CD4-positive, CD25-positive, alpha-beta regulatory T cell (primary cell): ENCODE measurements at regions not wholly inside any gene's neighbourhood (a gene's known extent, or its start where the extent isn't known, plus 50 kb on each side); places are given as distances from the start of the nearest gene placed in this dataset.

ENCODE experiments used
- ATAC-seq, 2 donors: fragments of 150-1000 bp; cut with Tn5 transposase; one replicate each; pipeline ENCODE4 v1.10.0; 2021; ENCODE audit warnings: low read depth in 2 of 2, moderate number of reproducible peaks in 2 of 2, moderate library complexity in 1 of 2
- DNase-seq, 3 donors: peaks; one replicate each; pipeline versions ENCODE4 v3.0.0 to v3.0.0-alpha.2; 2012 to 2022; ENCODE audit warnings: mixed read lengths in 1 of 3
- H3K27ac ChIP-seq: one replicate; pipeline ENCODE4 v1.7.0; 2013; ENCODE audit warnings: mild to moderate bottlenecking, low read length; ENCODE audit not compliant: insufficient read depth, poor library complexity, severe bottlenecking
- H3K27me3 ChIP-seq: one replicate; pipeline ENCODE4 v1.7.0; 2013; ENCODE audit warnings: low read length; ENCODE audit not compliant: control insufficient read depth, insufficient read depth
- H3K36me3 ChIP-seq: one replicate; pipeline ENCODE4 v1.7.0; 2013; ENCODE audit warnings: mild to moderate bottlenecking, low read length, moderate library complexity; ENCODE audit not compliant: control insufficient read depth, insufficient read depth
- H3K4me1 ChIP-seq: 2 replicates; pipeline ENCODE4 v1.7.0; 2013; ENCODE audit warnings: mild to moderate bottlenecking, low read length; ENCODE audit not compliant: insufficient read depth, control insufficient read depth, poor library complexity, severe bottlenecking
- H3K4me3 ChIP-seq: one replicate; pipeline ENCODE4 v1.7.0; 2013; ENCODE audit warnings: low read depth, mild to moderate bottlenecking, low read length, moderate library complexity
- H3K9me3 ChIP-seq, 2 experiments: 1 replicate in 1 of 2; 2 replicates in 1 of 2; pipeline ENCODE4 v1.7.0; 2013; ENCODE audit warnings: low read length in 2 of 2, mild to moderate bottlenecking in 1 of 2, moderate library complexity in 1 of 2; ENCODE audit not compliant: control insufficient read depth in 2 of 2
- H3K27ac Mint-ChIP-seq, 3 donors: one replicate each; pipeline ENCODE4 v1.8.0; 2020 to 2022; ENCODE audit warnings: mild to moderate bottlenecking in 3 of 3, mixed read lengths in 3 of 3, moderate library complexity in 2 of 3
- H3K27me3 Mint-ChIP-seq: one replicate; pipeline ENCODE4 v1.8.0; 2022; ENCODE audit warnings: mild to moderate bottlenecking, mixed read lengths
- H3K36me3 Mint-ChIP-seq: one replicate; pipeline ENCODE4 v1.8.0; 2020; ENCODE audit warnings: mixed read lengths
- H3K4me1 Mint-ChIP-seq, 4 donors: one replicate each; pipeline ENCODE4 v1.8.0; 2020 to 2022; ENCODE audit warnings: mixed read lengths in 4 of 4, mild to moderate bottlenecking in 1 of 4
- H3K4me3 Mint-ChIP-seq, 4 donors: one replicate each; pipeline ENCODE4 v1.8.0; 2020 to 2022; ENCODE audit warnings: mild to moderate bottlenecking in 4 of 4, mixed read lengths in 4 of 4, moderate library complexity in 3 of 4
- H3K9me3 Mint-ChIP-seq, 7 donors: one replicate each; pipeline ENCODE4 v1.8.0; 2020 to 2022; ENCODE audit warnings: mixed read lengths in 7 of 7, mild to moderate bottlenecking in 3 of 7, moderate library complexity in 2 of 7

DNA sequence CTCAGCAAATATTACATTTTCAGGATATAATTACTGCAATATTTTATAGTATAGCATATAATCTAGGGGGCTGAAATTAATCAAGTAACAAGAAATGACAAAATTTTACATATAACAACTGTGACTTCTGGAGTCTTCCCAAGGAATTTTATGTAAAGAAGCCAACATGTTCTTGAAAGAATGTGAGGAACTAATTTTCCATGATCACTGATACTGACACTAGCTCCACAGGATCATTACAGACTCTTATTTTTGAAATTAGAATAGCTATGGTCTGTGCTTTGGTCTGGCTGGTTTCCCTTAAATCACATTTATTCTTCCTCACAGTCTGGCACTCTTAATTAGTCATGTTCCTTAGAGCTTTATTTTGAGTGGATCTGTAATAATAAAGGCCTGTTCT is 267.7 kb upstream of the SEMA3A start:
- Histone ChIP-seq H3K4me3 (no peak overlapping the region), H3K27me3 (no peaks in the 10 kb centered on the region), H3K27ac (no peak overlapping the region), H3K36me3 (no peaks in the 10 kb centered on the region), H3K4me1 (no peaks in the 10 kb centered on the region), H3K9me3 (peaks cover 0 to 2% of the 10 kb centered on the region in 2 experiments)
- Mint-ChIP-seq H3K36me3 (no peaks in the 10 kb centered on the region), H3K27me3 (no peaks in the 10 kb centered on the region), H3K9me3 (peaks cover 0 to 10% (median 3%) of the 10 kb centered on the region in 7 donors), H3K4me1 (no peaks in the 10 kb centered on the region), H3K27ac (no peak overlapping the region), H3K4me3 (no peak overlapping the region)
- DNase-seq (no peak), ATAC-seq (no peak)

DNA sequence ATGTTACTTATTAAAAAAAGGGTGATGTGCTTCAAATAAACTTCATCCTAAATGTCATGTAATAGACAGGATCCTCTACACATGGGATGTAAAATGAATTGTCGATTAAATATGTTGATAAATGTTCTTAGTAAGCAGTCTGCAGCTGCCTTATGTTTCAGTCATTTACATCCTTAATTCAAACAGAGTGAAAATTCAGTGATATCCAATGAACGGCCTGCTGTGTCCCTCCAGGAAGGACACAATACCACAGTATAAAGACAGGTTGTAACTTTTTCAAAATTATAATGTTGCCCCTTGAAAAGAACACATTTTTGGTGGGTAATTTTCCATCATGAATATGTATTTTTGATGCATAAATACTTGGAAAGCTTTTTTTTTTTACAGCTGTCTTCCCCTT is 266.5 kb upstream of the SEMA3A start:
- Histone ChIP-seq H3K36me3 (no peaks in the 10 kb centered on the region), H3K4me1 (no peaks in the 10 kb centered on the region), H3K9me3 (peaks cover 0 to 2% of the 10 kb centered on the region in 2 experiments), H3K27me3 (no peaks in the 10 kb centered on the region), H3K27ac (no peak overlapping the region), H3K4me3 (no peak overlapping the region)
- Mint-ChIP-seq H3K9me3 (peaks cover 0 to 10% (median 3%) of the 10 kb centered on the region in 7 donors), H3K4me1 (no peaks in the 10 kb centered on the region), H3K4me3 (no peak overlapping the region), H3K27ac (no peak overlapping the region), H3K27me3 (no peaks in the 10 kb centered on the region), H3K36me3 (no peaks in the 10 kb centered on the region)
- ATAC-seq (no peak), DNase-seq (no peak)

DNA sequence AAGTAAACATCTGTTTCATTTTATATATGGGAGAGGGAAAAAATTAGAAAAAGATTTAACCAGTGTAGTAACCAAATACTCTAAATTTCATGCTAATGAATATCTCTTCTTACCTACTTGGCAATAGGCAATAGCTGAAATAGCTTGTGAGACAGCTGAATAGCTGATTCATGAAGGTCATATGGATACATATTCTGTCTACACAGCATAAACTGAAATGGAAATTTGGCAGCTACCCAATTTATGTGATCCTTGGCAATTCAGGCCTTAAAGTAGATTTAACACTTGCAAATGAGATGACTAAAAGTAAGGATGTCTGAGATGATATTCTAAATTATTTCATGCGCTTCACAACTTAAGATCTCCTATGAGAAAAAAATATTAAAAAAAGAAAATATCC is 261.2 kb upstream of the SEMA3A start:
- Mint-ChIP-seq H3K27ac (no peak overlapping the region), H3K27me3 (no peaks in the 10 kb centered on the region), H3K36me3 (no peaks in the 10 kb centered on the region), H3K9me3 (peaks cover 0 to 5% (median 2%) of the 10 kb centered on the region in 7 donors), H3K4me1 (no peaks in the 10 kb centered on the region), H3K4me3 (no peak overlapping the region)
- Histone ChIP-seq H3K27me3 (no peaks in the 10 kb centered on the region), H3K4me1 (no peaks in the 10 kb centered on the region), H3K4me3 (no peak overlapping the region), H3K36me3 (no peaks in the 10 kb centered on the region), H3K27ac (no peak overlapping the region), H3K9me3 (no peaks in the 10 kb centered on the region)
- ATAC-seq (no peak), DNase-seq (no peak)

DNA sequence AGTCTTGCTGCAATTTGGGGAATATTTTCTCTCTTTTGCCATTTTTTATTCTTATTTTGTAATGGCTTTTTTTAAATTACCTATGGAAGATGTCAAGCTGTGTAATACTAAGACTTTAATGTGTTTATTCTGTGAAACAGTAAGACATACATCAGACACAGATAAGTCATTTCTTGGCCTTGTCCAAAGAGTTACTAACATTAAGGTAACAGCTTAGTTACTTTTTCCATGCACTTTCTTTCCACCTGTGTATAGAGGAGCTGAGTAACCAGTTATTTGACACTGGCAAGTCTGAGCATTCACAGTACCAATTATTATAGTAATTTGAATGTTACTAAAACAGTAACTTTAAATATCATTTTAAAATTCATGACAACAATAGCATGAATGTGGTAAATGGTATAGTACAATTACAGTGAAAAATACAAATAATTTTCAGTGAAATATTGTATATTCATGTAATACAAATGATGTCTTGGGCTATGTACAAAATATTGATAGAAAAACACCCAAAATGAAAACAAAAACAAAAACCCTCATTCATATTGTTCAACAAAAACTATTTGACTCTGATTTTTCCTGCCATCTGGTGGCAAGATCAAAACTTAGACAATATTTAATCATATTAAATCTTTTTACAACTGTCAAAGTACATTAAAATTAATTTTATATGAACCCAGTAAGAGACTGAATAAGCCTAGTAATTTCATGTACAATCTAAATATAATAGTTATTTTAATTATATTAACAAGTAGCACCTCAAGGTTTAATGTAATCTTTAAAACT is 259.8 kb upstream of the SEMA3A start:
- Histone ChIP-seq H3K9me3 (no peaks in the 10 kb centered on the region), H3K27ac (no peak overlapping the region), H3K4me1 (no peaks in the 10 kb centered on the region), H3K36me3 (no peaks in the 10 kb centered on the region), H3K27me3 (no peaks in the 10 kb centered on the region), H3K4me3 (no peak overlapping the region)
- Mint-ChIP-seq H3K27ac (no peak overlapping the region), H3K9me3 (peaks cover 0 to 5% (median 2%) of the 10 kb centered on the region in 7 donors), H3K27me3 (no peaks in the 10 kb centered on the region), H3K4me1 (no peaks in the 10 kb centered on the region), H3K36me3 (no peaks in the 10 kb centered on the region), H3K4me3 (no peak overlapping the region)
- DNase-seq (no peak), ATAC-seq (no peak)

DNA sequence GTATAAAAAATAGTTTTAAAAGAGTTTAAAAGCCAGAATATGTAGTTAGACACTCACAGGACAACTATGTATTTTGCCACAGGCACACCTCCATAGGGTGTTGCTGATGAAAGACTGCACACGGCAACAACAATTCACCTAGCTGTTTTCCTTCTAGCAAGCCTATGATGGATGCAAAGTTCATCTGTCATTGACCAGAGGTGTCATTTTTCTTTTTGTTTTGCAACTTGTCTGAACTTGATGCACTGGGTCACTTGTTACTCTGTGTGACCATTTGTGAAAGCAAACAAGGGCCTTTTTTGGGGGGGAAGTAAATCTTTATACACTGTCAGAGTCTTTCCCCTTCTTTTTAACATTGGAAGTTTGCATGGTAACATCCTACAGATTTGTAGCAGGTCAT is 258.0 kb upstream of the SEMA3A start:
- Mint-ChIP-seq H3K4me1 (no peaks in the 10 kb centered on the region), H3K9me3 (peaks cover 0 to 6% (median 1%) of the 10 kb centered on the region in 7 donors), H3K4me3 (no peak overlapping the region), H3K27me3 (no peaks in the 10 kb centered on the region), H3K27ac (no peak overlapping the region), H3K36me3 (no peaks in the 10 kb centered on the region)
- no peaks in the 10 kb centered on the region for H3K9me3 ChIP-seq
- no peak for DNase-seq
- ATAC-seq, result no peak
- H3K4me1 ChIP-seq, result no peaks in the 10 kb centered on the region
- H3K4me3 ChIP-seq, result no peak overlapping the region
- no peaks in the 10 kb centered on the region for H3K27me3 ChIP-seq
- no peak overlapping the region for H3K27ac ChIP-seq
- H3K36me3 ChIP-seq, result no peaks in the 10 kb centered on the region

DNA sequence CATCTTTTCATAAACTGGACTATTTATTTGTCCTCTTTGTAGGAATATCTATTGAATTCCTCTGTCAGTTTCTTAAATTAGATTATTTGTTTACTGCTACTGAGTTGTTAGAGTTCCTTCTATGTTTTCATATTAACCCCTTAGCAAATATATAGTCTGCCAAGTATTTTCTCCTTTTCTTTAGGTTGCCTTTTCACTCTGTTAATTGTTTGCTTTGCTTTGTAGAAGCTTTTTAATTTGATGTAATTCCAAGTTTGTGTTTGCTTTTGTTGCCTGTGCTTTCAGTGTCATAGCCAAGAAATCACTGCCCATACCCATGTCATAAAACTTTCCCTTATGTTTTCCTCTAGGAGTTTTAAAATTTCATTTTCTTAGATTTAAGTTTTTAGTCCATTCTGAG is 256.2 kb upstream of the SEMA3A start:
- no peak for ATAC-seq
- H3K4me3 Mint-ChIP-seq, result no peak overlapping the region

DNA sequence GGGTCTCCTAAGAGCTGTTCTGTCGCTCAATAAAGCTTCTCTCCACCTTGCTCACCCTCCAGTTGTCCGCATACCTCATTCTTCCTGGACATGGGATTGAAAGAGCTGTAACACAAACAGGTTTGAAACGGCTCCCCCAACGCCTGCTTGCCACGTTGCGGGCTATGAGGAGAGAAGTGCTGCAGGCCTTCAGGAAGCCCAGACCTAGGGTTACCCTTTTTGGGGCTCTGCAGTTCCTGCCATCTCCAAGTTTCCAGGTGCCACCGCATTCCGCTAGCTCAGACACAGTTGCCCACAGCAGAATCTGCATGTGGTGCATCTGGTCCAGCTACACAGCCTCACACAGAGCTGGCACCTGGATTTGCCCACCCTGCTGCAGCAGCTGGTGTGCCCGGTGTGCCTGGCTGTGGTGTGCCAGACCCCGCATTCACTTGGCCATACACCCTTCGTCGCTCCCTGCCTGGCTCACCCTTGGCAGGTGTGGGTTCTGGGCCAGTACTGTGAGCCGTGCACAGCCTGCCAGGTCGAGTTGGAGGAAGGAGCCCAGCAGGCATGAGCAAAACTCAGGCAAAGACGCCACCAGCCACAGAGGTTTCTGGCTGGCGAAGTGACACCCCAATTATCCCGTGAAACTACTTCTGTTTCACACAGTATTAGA is 253.2 kb upstream of the SEMA3A start:
- no peaks in the 10 kb centered on the region for H3K4me1 Mint-ChIP-seq
- no peaks in the 10 kb centered on the region for H3K27me3 ChIP-seq
- no peak overlapping the region for H3K27ac Mint-ChIP-seq
- H3K27ac ChIP-seq, result no peak overlapping the region
- no peak for DNase-seq
- H3K4me3 Mint-ChIP-seq, result no peak overlapping the region
- no peaks in the 10 kb centered on the region for H3K36me3 ChIP-seq
- no peaks in the 10 kb centered on the region for H3K4me1 ChIP-seq
- H3K36me3 Mint-ChIP-seq, result no peaks in the 10 kb centered on the region
- H3K9me3 Mint-ChIP-seq, result peaks cover 1 to 7% (median 4%) of the 10 kb centered on the region in 7 donors
- H3K4me3 ChIP-seq, result no peak overlapping the region
- no peak for ATAC-seq
- no peaks in the 10 kb centered on the region for H3K27me3 Mint-ChIP-seq
- peaks cover 0 to 9% of the 10 kb centered on the region in 2 experiments for H3K9me3 ChIP-seq

More for the DNA sequence above, 256.2 kb upstream of the SEMA3A start:
- peaks cover 0 to 8% (median 4%) of the 10 kb centered on the region in 7 donors for H3K9me3 Mint-ChIP-seq
- no peaks in the 10 kb centered on the region for H3K36me3 Mint-ChIP-seq
- no peaks in the 10 kb centered on the region for H3K27me3 Mint-ChIP-seq
- Histone ChIP-seq H3K36me3 (no peaks in the 10 kb centered on the region), H3K27me3 (no peaks in the 10 kb centered on the region), H3K9me3 (peaks cover 0 to 9% of the 10 kb centered on the region in 2 experiments), H3K4me3 (no peak overlapping the region), H3K4me1 (no peaks in the 10 kb centered on the region), H3K27ac (no peak overlapping the region)
- H3K27ac Mint-ChIP-seq, result no peak overlapping the region
- DNase-seq, result no peak
- H3K4me1 Mint-ChIP-seq, result no peaks in the 10 kb centered on the region
